Calu3 (cell line): ENCODE measurements at regions not wholly inside any gene's neighbourhood (a gene's known extent, or its start where the extent isn't known, plus 50 kb on each side); places are given as distances from the start of the nearest gene placed in this dataset.

Source experiments
- BruUV-seq: library from RNA; stranded (reverse); fragments of 400-500 nt; replicated peaks from 2 replicates; lab custom pipeline; 2021; lab: Mats Ljungman, UMichigan
- CTCF ChIA-PET: fragments of 300-600 bp; sonication (Branson Sonifier 250); formaldehyde crosslinking; loops from one replicate; lab custom pipeline; 2022; ENCODE audit warnings: antibody characterized with exemption; lab: Charles Lee
- DNase-seq: peaks from one replicate; pipeline ENCODE4 v3.0.0; 2022
- H3K27ac Mint-ChIP-seq: one replicate; pipeline ENCODE4 v1.8.0; 2022; ENCODE audit warnings: mixed read lengths; ENCODE audit not compliant: unreplicated experiment
- H3K27me3 Mint-ChIP-seq: one replicate; pipeline ENCODE4 v1.8.0; 2022; ENCODE audit warnings: mixed read lengths; ENCODE audit not compliant: unreplicated experiment
- H3K36me3 Mint-ChIP-seq: one replicate; pipeline ENCODE4 v1.8.0; 2022; ENCODE audit warnings: mild to moderate bottlenecking, moderate library complexity, mixed read lengths; ENCODE audit not compliant: insufficient read depth, unreplicated experiment
- H3K4me1 Mint-ChIP-seq: one replicate; pipeline ENCODE4 v1.8.0; 2022; ENCODE audit warnings: mild to moderate bottlenecking, low read depth, mixed read lengths; ENCODE audit not compliant: unreplicated experiment
- H3K4me3 Mint-ChIP-seq: one replicate; pipeline ENCODE4 v1.8.0; 2022; ENCODE audit warnings: mild to moderate bottlenecking, low read depth, moderate library complexity, mixed read lengths; ENCODE audit not compliant: unreplicated experiment
- H3K9me3 Mint-ChIP-seq: one replicate; pipeline ENCODE4 v1.8.0; 2022; ENCODE audit warnings: low read depth, mixed read lengths; ENCODE audit not compliant: unreplicated experiment
- CTCF ChIP-seq: fragments of 200-600 bp; IDR thresholded peaks from one replicate; pipeline ENCODE4 v1.8.0; 2022; ENCODE audit warnings: antibody characterized with exemption; ENCODE audit not compliant: unreplicated experiment
- intact Hi-C: fragments of 100-400 bp; cut with micrococcal nuclease; formaldehyde crosslinking; loops from one replicate; pipeline ENCODE4 v1.10.0; 2022; ENCODE audit not compliant: unreplicated experiment

DNA sequence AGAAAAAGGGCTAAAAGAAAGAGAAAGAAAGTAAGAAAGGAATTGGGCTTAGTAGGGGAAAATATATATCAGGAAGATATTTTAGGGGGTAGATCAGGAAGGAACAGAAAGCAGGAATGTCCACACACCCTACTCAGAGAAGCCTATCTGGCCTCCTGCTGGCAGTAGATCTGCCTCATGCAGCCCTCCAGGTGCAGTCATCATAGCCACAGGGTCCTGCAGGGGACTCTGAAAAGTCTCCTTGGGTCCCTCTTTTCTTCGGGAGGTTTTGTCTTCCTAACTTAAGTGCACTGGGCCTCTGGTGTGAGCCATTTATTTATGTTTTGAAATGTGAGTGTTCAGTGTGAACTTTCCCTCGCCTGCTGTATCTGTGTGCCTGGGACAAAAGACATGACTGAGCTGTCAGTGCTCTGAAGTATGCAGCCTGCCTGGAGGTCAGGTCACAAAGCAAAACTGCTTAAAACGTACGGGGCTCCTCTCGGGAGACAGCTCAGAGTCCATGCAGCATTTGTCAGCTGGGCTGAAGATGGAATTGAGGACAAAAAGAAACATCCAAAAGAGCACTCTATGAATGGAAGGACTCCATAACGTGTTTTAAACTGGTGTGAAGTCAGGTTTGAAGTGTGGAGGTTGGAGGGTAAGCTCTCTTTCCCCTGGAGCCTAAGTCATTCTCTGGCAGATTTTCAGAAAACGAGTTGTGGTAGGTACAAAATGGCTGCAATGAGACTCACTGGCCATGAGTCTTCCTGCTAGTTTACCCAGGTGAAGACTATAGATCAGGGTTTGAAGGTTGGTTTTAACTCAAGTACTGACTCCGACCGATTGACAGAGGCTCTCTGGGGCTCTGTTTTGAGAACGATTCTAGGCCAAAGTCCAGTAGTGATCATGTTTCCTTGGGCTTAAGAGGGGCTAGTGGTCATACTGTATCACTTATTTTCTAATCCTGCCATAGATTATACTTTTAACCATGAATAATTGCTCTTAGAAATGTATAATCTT is 151.8 kb upstream of the GDNF start:
- Mint-ChIP-seq H3K4me3 (no peak overlapping the region), H3K9me3 (no peaks in the 10 kb centered on the region), H3K27me3 (peaks cover 17% of the 10 kb centered on the region), H3K4me1 (no peaks in the 10 kb centered on the region), H3K27ac (no peak overlapping the region), H3K36me3 (no peaks in the 10 kb centered on the region)
- no peak for DNase-seq
- CTCF ChIA-PET, result no interaction called here
- no TSS peak for BruUV-seq
- no peak for TF ChIP-seq CTCF
- intact Hi-C loops, result no loop called here

- intact Hi-C loops, result no loop called here
- Mint-ChIP-seq H3K36me3 (no peaks in the 10 kb centered on the region), H3K27ac (no peak overlapping the region), H3K4me1 (no peaks in the 10 kb centered on the region), H3K9me3 (no peaks in the 10 kb centered on the region), H3K27me3 (peaks cover 32% of the 10 kb centered on the region), H3K4me3 (no peak overlapping the region)
- CTCF ChIA-PET, result no interaction called here
- BruUV-seq, result no TSS peak
- no peak for DNase-seq
- no peak for TF ChIP-seq CTCF
Measured at GRCh38 chr5:37989884-37990283, 150.0 kb upstream of the GDNF start.

- H3K4me3 Mint-ChIP-seq, result no peak overlapping the region
- no peaks in the 10 kb centered on the region for H3K36me3 Mint-ChIP-seq
- no peak for DNase-seq
- TF ChIP-seq CTCF, result no peak
- no peak overlapping the region for H3K27ac Mint-ChIP-seq
- H3K27me3 Mint-ChIP-seq, result peaks cover 46% of the 10 kb centered on the region
- no peaks in the 10 kb centered on the region for H3K9me3 Mint-ChIP-seq
- CTCF ChIA-PET, result no interaction called here
- intact Hi-C loops, result no loop called here
- no TSS peak for BruUV-seq
- no peaks in the 10 kb centered on the region for H3K4me1 Mint-ChIP-seq
Measured at GRCh38 chr5:37988454-37989046, 148.7 kb upstream of the GDNF start.

GRCh38 chr5:37984300-37984699 is 144.5 kb upstream of the GDNF start:
- BruUV-seq, result no TSS peak
- CTCF ChIA-PET, result no interaction called here
- H3K9me3 Mint-ChIP-seq, result no peaks in the 10 kb centered on the region
- DNase-seq, result no peak
- H3K27ac Mint-ChIP-seq, result no peak overlapping the region
- intact Hi-C loops, result no loop called here
- H3K4me1 Mint-ChIP-seq, result no peaks in the 10 kb centered on the region
- H3K4me3 Mint-ChIP-seq, result no peak overlapping the region
- no peaks in the 10 kb centered on the region for H3K36me3 Mint-ChIP-seq
- TF ChIP-seq CTCF, result no peak
- peaks cover 56% of the 10 kb centered on the region for H3K27me3 Mint-ChIP-seq
